ENCODE measurements at regions not wholly inside any gene's neighbourhood (a gene's known extent, or its start where the extent isn't known, plus 50 kb on each side); places are given as distances from the start of the nearest gene placed in this dataset.
"Not testable (repeated sequence)": the region's sequence is repeated elsewhere in the genome, so short reads cannot be mapped to it uniquely, and the experiment has no call there.

DNA sequence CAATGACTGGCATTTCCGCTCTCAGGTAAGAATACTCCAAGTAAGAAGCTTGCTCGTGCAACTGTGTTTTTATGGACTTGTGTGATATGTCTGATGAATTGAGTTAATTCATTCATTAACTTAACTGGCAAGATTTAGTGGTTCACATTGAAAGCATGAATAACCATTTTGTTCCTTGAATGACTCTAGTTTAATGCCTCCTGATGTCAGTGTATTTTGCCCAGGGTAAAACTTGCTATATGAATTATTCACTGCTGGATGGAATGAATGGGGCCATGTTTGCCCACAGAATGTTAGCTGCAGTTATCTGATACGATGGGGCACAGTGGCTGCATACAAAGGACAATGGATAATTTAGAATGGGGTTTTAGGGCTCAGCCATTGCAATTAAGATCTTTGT lies 124.1 kb downstream of the ZNF365 start:
- DNase-seq = no peak

DNA sequence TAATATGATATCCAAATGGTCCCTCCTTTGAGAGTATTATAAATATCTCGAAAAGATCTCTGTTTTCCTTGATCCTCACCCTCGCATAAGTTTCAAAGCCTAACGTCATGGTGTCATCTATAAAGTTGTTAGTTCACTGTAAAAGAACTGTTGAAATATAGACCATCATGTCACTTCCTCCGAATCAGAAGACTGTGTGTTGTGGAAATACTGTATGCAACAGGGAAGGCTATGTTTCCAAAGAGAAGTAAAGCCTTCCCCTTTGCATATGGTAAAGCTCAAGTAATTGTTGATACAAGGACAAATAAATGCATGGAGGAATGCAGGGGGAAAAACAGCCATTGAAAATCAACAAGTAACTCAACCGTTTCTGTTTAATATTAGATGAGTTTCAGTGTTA lies 125.9 kb downstream of the ZNF365 start:
- not testable (repeated sequence) for DNase-seq

DNA sequence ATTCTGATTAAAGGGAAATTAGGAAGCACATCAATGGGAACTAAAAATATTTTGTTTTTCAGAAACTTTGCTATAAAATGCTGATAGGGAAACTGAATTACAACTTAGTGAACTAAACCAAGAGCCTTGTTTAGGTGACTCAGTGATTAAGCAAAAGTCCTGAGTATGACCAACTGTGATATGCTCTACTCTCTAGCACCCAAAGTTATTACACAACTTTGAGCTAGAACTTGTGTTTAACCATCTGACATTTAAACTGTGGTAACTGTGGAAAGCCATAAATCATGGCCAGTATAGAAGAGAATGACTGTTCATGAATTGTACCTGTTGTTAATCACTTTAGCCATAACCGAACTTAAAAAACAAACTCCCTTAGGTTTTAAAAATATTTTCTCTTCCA lies 127.4 kb downstream of the ZNF365 start:
- no peak for DNase-seq

DNA sequence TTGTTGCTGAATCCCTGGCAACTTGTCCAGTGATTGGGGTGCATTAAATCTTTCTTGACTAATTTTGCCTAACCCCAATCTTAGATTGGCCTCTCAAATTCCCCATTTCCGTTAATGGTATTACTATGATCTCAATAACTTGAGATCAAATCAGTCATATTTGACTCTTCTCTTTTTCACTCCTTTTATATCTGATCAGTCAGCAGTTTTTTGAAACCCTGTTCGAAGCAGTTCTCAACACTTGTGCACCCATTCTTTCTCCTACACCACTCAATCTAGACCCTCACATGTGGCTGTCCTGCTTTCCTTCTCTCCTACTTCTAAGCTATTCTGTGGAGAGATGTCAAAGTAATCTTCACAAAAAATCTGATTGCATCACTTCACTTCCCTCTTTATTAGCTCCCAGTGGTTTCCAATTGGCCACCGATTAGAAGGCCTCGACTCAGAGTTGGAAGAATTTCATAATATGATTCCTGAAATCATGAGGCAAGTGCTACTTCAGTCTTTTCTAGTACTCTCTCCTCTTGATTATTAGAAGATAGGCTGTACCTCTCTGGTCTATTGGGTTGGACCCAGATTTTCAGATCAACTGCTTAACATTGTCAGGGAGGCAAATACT lies 128.9 kb downstream of the ZNF365 start:
- DNase-seq = no peak

DNA sequence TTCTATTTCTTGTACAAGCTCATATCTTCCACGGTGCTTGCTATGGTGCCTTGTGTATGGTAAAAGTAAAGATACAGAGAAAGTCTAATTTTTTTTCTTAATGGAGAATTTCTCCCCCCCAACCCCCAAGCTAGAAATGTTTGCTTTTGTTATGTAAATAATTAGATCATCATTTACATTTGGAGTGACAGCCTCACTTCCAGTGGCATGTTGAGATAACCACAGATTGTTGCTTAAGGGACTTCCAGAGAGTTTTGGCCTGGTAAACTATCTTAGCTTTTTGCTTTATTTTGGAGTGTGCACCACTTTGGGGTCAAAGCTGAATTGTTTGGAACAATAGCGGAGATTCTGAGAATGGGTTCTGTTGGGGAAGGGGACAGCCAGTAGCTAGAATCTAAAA lies 129.7 kb downstream of the ZNF365 start:
- no peak for DNase-seq

DNA sequence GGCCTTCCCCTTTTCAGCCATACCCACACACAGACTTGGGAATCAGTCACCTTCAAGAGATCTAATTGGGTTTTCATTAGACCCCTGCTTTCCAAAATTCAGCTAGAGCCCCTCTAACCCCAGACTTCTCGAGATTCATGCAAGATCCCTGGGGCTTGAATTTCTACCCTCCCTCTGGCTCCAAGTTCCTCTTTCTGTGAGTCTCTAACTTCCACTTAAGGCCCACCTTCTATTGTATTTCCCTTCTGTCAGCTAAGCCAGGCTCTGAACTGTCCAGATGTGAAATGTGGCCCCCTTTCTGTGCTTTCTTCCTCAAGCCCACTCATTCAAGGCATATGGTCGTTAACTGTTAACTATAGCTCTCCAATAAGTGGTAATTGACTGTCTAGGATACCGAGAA lies 132.2 kb downstream of the ZNF365 start:
- DNase-seq = no peak

DNA sequence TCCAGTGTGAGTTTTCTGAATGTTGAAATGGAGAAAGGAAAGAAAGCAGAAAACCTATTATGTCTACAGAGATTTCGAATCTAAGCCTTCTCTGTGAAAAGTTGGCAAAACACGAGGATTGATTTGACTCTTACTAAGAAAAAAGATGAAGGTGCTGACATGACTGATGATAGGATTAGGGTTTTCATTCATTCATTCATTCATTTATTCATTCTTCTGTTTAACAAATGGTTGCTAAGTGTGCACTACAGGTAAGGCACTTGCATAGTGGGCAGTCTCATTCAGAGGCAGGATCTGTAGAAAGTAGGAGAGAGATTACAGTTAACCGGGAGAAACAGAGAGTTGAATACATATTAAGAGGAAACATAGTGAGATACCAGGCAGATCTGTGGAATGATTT lies 137.1 kb downstream of the ZNF365 start:
- DNase-seq = no peak

DNA sequence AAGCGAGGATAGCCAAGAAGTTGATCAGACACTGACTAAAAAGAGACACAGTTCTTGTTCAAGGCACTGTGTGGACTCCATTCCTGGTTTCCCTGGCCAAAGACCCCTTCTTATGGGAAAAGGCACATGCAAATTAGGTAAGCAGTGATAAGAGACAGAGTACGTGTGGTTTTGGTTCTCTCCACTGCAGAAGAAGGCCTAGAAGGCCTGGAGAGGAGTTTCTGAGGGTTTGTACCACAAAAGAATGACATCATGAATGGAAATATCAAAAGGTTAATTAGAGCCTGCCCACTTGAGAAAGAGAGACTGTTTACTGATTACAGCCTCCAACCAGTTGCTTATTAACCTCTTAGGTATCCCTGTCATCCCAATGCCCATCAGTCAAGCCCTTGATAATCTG lies 137.5 kb downstream of the ZNF365 start:
- no peak for DNase-seq

DNA sequence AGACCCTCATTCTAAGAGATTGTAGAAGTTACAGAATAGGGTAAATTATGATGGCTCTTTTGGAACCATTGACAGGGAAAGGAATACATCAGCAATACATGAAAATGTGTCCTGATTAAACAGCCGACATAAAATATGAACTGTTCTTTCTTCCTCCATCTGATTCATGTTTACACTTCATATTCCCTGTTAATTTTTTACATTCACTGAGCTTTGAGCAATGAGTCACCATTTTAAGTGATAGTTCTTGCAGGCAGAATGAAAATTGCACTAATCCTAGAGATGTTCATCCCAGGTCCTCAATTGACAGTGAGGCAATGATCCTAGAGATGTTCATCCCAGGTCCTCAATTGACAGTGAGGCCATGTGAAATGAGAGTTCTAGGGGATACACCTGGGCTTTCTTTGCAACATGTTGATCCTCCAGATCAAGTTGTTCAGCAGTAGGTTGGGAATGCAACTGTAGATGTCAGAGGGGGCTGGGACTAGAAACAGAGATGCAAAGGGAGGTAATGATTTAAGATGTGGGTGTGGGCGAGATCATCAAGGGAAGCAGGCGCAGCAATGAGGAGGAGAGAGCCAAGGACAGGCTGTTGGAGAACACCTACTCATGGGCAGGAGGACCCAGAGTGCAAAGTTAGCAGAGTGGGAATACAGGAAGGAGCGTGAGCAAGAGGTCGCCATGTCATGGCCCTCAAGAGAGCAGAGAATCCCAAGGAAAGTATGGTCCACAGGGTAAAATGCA lies 138.7 kb downstream of the ZNF365 start:
- no peak for DNase-seq

DNA sequence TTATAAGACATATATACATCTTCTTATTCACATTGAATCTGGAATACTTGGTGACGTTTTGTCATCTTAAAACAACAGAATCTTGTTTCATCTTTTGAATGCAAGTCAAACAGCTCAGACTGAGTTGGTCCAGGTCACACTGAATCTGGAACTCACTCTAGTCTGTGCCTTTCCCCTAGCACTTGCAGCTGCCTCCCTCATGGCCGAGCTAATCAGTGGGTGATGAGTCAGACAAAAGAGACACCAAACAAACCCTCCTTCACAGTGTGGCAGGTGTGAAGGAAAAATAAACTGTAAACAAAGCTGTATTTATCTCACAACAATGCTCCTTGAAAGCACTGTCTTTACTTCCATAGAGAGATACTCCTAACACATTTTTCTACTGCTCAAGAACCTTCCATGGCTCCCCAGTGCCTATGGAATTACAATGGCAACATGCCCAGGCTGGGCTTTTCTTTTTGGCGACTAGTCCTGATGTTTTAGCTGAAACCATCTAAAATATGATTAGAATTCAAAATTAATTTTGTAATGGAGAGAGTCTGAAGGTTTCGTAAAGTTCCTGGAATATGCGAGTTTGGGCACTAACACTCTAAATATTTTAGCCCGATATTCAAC lies 140.0 kb downstream of the ZNF365 start:
- no peak for DNase-seq

DNA sequence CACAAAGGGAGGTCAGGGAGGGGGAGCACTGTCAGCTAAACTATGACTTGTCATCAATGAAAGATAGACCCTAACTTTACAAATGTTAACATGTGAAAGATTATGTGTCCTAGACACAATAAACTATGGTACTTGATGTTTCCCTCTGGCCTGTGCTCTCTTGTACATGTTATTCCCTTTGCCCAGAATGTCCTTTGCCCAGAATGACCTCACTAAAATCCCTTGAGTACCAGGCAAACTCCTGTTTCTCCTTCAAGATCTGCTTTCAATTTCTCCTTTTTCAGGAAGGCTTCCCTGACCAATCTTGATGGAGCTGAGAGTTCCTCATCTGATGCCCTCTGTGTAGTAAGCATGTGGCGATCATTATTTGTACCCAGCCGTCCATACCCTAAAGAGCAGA lies 143.1 kb downstream of the ZNF365 start:
- no peak for DNase-seq

DNA sequence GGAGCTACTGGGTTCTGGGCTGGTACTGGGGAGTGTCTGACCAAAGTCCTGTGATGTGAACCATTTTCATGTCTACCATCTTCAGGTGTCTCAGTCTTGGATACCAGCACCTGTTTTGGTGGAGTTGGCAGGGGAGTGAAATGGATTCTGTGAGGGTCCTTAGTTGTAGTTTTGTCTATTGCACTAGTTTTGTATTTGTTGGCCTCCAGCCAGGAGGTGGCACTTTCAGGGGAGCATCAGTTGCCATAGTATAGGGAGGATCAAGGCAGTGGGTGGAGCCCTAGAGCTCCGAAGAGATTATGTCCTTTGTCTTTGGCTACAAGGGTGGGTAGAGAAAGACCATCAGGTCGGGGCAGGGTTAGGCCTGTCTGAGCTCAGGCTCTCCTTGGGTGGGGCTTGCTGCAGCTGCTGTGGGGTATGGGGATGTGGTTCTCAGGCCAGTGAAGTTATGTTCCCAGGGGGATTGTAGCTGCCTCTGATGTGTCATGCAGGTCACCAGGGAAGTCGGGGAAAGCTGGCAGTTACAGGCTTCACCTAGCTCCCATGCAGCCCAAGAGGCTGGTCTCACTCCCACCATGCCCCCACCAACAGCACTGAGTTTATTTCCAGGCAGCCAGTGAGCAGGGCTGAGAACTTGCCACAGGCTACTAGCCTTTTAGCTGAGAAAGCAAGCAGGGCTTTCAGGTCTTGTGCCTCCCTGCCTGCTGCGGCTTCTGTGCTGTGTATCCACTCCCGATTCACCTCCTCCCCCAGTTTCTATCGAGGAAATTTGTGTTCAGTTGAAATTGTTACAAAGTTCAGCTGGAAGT lies 153.1 kb downstream of the ZNF365 start:
- no peak for DNase-seq

DNA sequence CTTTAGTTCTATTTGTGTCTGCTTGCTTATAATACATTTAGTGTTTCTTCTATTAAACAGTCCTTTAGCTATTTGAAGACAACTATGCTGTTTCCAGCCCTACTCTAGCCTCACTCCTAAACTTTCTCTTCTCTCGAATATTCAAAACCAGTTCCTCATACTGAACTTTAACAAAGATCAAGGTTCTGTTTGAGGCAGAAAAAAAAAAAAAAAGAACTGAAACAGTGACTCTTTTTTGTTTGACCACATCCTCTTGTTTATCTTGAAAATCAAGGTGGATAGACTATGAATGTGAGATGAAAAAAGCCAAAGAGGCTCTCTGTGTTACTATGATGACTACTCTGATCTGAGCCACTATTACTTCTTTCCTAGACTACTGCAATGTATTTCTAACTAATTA lies 154.3 kb downstream of the ZNF365 start:
- peak; percentile 63 for DNase-seq

DNA sequence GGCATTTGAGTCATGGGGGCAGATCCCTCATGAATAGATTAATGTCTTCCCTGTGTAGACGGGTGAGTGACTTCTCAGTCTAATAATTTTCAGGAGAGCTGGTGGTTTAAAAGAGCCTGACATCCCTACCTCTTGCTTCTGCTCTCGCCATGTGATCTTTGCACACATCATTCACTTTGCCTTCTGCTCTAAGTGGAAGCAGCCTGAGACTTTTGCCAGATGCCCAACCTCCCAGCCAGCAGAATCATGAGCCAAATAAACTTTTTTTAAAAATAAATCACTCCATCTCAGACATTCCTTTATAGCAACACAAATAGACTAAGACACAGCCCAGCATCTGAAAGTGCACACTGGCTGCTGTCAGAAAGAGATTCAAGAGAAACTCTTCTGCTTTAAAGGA lies 155.2 kb downstream of the ZNF365 start:
- DNase-seq = no peak

DNA sequence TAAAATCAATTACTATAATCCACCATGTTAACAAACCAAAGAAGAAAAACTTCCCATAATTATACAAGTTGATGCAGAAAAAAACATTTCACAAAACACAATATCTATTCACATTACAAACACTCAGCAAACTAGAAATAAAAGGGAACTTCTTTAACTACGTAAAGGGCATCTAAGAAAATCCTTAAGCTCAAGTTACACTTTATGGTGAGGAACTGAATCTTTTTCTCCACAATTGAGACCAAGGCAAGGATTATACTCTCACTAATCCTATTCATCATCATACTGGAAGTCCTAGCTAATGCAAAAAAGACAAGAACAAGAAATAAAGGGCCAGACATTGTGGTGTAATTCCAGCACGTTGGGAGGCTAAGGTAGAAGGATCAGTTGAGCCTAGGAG lies 159.9 kb downstream of the ZNF365 start:
- no peak for DNase-seq

DNA sequence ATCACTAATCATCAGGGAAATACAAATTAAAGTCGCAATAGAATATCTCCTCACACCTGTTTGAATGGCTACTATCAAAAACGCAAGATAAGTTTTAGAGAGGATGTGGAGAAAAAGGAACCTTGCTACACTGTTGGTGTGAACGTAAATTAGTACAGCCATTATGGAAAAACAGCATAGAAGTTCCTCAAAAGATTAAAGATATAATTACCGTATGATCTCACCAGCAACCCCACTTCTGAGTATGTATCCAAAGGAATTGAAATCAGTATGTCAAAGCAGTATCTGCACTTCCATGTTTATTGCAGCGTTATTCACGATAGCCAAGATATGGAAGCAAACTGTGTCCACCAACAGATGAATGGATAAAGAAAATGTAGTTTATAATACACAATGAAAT lies 164.4 kb downstream of the ZNF365 start:
- no peak for DNase-seq

DNA sequence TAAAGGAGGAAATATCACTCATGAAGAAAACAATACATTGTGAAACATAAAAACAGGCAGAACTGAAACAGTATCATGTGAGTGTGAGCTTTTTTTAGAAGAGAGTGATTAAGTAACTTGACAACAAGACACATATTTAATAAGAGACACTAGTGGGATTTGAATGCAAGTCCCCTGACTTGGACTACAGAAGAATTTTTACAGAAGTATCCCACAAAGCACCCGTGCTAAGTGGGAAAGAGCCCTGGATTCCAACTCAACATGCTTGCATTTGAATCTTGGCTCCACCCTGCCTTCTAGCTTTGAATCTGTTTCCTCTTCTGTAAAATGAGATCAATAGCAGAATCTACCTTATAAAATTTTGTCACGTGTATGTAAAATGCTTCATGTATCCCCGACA lies 166.2 kb downstream of the ZNF365 start:
- no peak for DNase-seq

DNA sequence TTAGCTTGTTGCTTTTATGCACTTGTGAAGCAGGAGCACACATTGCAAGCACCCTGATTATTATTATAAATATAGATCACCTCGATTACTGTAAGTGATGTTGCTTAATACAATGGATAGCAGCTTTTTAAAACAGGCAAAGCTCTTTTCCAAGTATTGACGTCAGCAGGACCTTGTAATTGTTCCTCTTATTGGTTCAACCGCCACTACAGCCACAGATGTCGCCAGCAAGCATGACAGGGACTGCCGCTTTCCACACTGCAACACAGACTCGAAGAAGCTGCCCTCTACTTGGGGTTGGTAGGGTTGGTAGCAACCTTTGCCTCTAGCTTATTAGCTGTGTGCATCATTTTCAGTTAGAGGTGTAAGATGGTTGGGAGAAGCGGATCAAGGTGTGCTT lies 167.6 kb downstream of the ZNF365 start:
- DNase-seq = no peak

DNA sequence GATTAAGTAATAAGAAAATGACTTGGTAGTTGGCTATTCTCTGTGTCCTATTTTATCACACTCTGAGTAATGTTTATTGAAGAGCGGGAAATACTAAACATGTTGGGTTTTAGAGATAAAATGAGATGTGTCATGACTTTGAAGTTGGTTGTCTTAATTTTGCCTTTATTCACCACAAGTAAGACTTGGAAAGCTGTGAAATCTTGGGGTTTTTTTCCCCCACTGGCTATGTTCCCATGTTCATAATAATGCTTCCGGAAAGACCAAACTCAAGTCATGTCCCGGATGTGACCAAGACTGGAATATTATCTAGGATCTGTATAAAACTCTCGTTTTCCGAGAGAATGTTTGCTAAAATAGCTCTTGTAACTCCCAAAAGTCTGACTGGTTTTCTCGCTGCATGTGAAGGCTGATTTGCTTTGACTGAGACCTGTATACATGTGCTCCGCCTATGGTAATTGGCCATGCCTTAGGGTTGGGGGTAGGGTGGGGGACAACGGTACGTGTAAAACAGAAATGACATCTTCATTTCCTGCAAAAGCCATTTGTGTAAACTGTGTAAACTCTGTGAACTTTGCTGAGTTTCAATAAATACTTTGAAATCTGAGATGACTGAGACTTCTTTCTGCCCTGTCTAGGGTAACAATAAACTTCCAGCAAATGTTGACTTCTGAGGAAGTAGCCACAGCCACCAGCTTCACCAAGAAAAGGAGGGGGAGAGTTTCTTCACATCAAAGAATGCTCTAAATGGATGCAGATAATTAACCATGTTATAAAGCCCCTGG lies 169.6 kb downstream of the ZNF365 start:
- DNase-seq = no peak

DNA sequence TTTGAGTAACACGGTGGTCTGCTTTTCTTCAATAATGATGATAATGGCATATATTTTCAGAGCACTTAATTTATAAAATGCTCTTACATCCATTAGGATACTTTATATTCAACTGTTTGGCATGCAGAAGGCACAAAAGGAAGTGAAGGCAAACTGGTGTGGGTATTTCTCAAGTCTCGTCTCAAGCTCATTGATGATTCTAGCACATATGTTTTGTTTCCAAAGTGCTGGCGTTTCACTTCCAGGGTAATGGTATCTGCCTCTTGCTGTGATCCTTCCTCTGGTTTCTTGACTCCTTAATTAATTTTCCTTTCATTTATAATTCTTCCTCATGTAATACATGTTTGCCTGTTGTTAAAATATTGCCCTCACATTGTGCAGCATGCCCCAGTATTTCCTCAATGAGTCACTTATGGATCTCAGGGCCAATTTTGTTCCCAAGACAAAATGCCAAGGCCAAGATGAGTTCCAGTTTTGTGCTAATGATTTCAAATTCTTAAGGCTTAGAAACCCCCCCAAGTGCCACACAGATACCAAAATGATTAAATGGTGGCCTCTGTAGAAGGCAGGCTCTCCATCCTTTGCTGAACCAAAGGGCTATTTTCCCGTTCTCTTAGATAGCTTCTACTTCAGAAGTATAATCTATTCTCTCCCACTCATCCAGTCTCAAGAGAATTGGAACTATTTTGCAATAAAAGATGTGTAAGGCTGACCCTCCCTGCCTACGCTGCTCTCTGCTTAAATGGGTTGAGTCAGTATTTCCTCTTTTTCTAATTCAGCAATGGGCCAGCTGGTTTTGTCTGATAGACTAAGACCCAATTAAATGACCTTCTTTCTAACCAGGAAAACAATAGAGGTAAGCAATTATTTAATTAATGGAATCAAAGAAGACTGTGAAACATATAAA lies 171.2 kb downstream of the ZNF365 start:
- DNase-seq = no peak

DNA sequence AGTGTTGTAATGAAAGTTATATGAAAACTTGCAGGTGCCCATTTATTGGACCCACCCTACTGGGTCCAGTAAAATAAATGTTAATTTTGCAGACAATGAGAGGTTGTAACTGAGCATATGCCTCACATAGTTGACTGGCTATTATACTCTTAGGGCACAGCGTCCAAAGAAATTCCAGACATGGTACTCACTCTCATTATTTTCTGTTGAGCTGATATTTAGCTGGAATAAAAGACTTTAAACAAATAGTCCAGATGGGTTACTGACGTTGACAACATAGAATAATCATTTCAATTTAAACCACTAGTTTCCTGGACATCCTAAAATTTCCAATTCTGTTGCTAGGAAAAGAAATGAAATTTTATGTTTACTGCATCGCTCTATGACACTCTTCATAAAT lies 174.5 kb downstream of the ZNF365 start:
- no peak for DNase-seq

DNA sequence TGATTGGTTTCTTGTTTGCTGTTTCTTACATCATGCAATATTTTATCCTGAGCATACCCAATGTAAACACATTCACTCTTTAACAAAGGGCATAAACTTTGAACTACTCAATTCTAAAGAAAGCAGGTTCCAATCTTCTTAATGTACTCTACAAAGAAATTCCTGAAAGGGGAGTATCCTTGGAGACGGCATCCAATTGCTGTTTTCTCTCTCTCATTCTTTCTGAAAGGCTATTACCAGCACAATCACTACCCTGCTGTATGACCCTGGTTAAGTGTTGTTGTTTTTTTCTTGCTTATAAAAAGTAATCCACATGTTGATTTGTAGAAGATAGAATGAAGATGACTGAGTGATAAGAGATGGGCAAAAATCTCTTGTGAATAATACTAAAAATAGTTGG lies 176.0 kb downstream of the ZNF365 start:
- DNase-seq = no peak

Data from activated CD4-positive, alpha-beta T cell treated with anti-CD3 and anti-CD28 coated beads, Interleukin-10, Interleukin-2, amounts not matched to agents 100 ng/mL and 50 ng/mL, durations not matched to agents 16 hours and 8 hours (primary cell).